Activated naive CD4-positive, alpha-beta T cell treated with anti-CD3 and anti-CD28 coated beads, Interleukin-2, amount 10 ng/mL, durations not matched to agents 7 days and 5 days (primary cell): ENCODE measurements at regions not wholly inside any gene's neighbourhood (a gene's known extent, or its start where the extent isn't known, plus 50 kb on each side); places are given as distances from the start of the nearest gene placed in this dataset.

Experiments used
- CTCF ChIA-PET: fragments of 350-600 bp; sonication (Branson Sonifier 250); formaldehyde crosslinking; loops from one replicate; lab custom pipeline; 2021; ENCODE audit warnings: antibody characterized with exemption; lab: Charles Lee
- DNase-seq: peaks from one replicate; pipeline ENCODE4 v3.0.0-alpha.2; 2020
- H3K27ac Mint-ChIP-seq: one replicate; pipeline ENCODE4 v1.8.0; 2021; ENCODE audit warnings: mild to moderate bottlenecking, moderate library complexity, mixed read lengths
- H3K27me3 Mint-ChIP-seq: one replicate; pipeline ENCODE4 v1.8.0; 2021; ENCODE audit warnings: mild to moderate bottlenecking, mixed read lengths
- H3K36me3 Mint-ChIP-seq: one replicate; pipeline ENCODE4 v1.8.0; 2021; ENCODE audit warnings: mixed read lengths
- H3K4me1 Mint-ChIP-seq: one replicate; pipeline ENCODE4 v1.8.0; 2021; ENCODE audit warnings: mixed read lengths
- H3K4me3 Mint-ChIP-seq: one replicate; pipeline ENCODE4 v1.8.0; 2021; ENCODE audit warnings: mild to moderate bottlenecking, moderate library complexity, mixed read lengths
- H3K9me3 Mint-ChIP-seq: one replicate; pipeline ENCODE4 v1.8.0; 2021; ENCODE audit warnings: mixed read lengths

DNA sequence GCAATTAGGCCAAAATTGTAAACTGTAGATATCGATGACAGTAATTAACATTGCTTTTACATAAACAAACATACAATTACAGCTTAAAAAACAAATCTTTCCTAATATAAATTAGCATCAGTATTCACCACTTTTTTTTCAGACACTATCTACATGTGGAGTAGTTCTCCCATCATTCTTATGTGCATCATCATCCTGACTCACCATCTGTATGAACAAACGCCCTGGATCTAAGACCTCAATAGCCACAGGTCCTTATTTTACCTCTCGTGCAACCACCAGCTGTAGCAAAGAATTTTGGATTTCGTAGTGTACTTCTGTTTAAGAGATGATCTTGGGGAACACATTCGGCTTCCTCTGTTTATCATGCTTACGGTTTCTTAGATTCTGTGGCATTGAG is 551.9 kb upstream of the KIRREL3 start:
- Mint-ChIP-seq H3K27me3 (no peaks in the 10 kb centered on the region), H3K9me3 (no peaks in the 10 kb centered on the region), H3K27ac (no peak overlapping the region), H3K4me3 (no peak overlapping the region), H3K36me3 (no peaks in the 10 kb centered on the region), H3K4me1 (no peaks in the 10 kb centered on the region)
- CTCF ChIA-PET, result no interaction called here
- DNase-seq, result no peak

GRCh38 chr11:127531167-127531566 is 530.6 kb upstream of the KIRREL3 start:
- Mint-ChIP-seq H3K36me3 (no peaks in the 10 kb centered on the region), H3K27me3 (no peaks in the 10 kb centered on the region), H3K4me3 (no peak overlapping the region), H3K27ac (no peak overlapping the region), H3K4me1 (no peaks in the 10 kb centered on the region), H3K9me3 (no peaks in the 10 kb centered on the region)
- CTCF ChIA-PET, result no interaction called here
- no peak for DNase-seq

DNA sequence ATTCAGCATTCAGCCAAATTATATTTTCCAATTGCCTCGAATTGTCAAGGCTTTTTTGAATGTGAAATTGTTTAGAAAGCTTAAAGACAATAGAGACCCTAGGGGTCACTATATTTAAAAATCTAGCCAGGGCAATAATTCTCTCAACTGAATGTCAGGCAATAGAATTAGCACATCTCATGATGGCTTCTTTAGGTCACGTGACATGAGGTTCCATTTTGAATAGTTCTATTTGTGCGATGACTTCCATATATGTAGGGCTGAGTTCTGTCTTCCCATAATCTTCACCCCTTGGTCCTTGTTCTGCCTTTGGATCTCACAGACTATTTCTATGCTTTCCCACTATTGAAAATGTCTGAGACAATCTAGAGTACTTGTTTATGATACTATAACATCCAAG is 527.7 kb upstream of the KIRREL3 start:
- Mint-ChIP-seq H3K36me3 (no peaks in the 10 kb centered on the region), H3K27me3 (no peaks in the 10 kb centered on the region), H3K4me1 (no peaks in the 10 kb centered on the region), H3K4me3 (no peak overlapping the region), H3K9me3 (no peaks in the 10 kb centered on the region), H3K27ac (no peak overlapping the region)
- CTCF ChIA-PET, result no interaction called here
- DNase-seq, result no peak

DNA sequence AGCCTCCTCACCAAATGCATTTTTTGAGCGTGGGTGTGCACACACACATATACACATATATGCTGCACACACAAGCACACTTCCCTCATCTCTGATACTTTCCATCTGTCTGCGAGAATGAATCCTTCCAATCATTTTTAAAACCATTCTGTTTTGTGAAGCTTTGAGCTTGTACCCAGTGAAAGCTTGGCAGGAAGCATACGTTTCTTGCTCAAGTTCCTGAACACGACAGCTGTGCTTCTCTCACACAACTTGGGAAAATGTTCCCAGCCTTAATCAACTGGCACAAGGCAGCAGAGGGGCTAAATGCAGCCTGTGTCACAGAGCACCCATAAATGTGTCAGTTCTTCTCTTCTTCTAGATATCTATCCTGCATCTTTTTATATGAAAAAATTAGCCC is 524.0 kb upstream of the KIRREL3 start:
- no peaks in the 10 kb centered on the region for H3K9me3 Mint-ChIP-seq
- no peaks in the 10 kb centered on the region for H3K4me1 Mint-ChIP-seq
- CTCF ChIA-PET, result no interaction called here
- DNase-seq, result no peak
- no peaks in the 10 kb centered on the region for H3K36me3 Mint-ChIP-seq
- no peak overlapping the region for H3K27ac Mint-ChIP-seq
- H3K27me3 Mint-ChIP-seq, result no peaks in the 10 kb centered on the region
- H3K4me3 Mint-ChIP-seq, result no peak overlapping the region

GRCh38 chr11:127521413-127521812 is 520.8 kb upstream of the KIRREL3 start:
- DNase-seq, result no peak
- CTCF ChIA-PET, result no interaction called here
- no peaks in the 10 kb centered on the region for H3K4me1 Mint-ChIP-seq
- H3K9me3 Mint-ChIP-seq, result no peaks in the 10 kb centered on the region
- no peak overlapping the region for H3K4me3 Mint-ChIP-seq
- H3K27ac Mint-ChIP-seq, result no peak overlapping the region
- no peaks in the 10 kb centered on the region for H3K36me3 Mint-ChIP-seq
- H3K27me3 Mint-ChIP-seq, result no peaks in the 10 kb centered on the region

DNA sequence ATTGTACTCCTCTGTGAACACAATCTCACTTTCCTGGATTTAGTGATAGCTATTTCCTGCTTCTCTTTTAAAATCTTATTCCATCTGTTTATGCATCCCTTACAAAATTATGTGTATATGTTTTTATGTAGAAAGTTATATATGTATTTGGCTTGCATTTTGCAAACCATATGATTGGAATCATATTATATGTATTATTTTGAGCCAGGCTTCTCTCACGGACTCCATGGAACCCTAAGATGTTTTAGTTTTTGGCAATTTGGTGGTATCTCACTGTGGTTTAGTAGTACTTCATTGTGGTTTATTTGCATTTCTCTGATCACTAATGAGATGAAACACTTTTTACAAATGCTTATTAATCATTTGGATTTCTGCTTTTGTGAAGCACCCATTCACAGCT is 507.3 kb upstream of the KIRREL3 start:
- no peaks in the 10 kb centered on the region for H3K4me1 Mint-ChIP-seq
- no peak for DNase-seq
- H3K36me3 Mint-ChIP-seq, result no peaks in the 10 kb centered on the region
- CTCF ChIA-PET, result no interaction called here
- no peaks in the 10 kb centered on the region for H3K27me3 Mint-ChIP-seq
- no peak overlapping the region for H3K4me3 Mint-ChIP-seq
- no peak overlapping the region for H3K27ac Mint-ChIP-seq
- H3K9me3 Mint-ChIP-seq, result peaks cover 1% of the 10 kb centered on the region

- no peak overlapping the region for H3K27ac Mint-ChIP-seq
- no peak overlapping the region for H3K4me3 Mint-ChIP-seq
- CTCF ChIA-PET, result no interaction called here
- no peaks in the 10 kb centered on the region for H3K4me1 Mint-ChIP-seq
- peaks cover 1% of the 10 kb centered on the region for H3K9me3 Mint-ChIP-seq
- DNase-seq, result no peak
- no peaks in the 10 kb centered on the region for H3K27me3 Mint-ChIP-seq
- no peaks in the 10 kb centered on the region for H3K36me3 Mint-ChIP-seq
Measured at GRCh38 chr11:127506647-127507046, 506.1 kb upstream of the KIRREL3 start.

DNA sequence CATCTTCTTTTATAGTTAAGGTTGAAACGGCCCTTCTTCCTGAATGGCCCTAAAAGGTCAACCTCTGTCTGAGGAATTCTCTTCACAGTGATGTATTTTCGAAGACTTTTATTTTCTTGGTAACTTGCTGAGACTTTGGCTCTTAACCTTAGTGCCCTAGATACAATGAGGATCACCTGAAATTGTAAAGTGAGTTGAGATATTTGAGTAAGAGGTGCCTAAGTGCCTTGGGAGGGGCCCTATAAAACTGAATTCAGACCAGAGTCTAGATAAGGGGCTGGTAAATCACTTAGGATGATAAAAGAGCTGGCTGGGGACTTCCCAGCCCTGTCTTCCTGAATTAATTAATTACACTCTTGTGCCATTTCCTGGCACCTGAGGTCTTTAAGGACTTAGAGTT is 505.6 kb upstream of the KIRREL3 start:
- Mint-ChIP-seq H3K36me3 (no peaks in the 10 kb centered on the region), H3K27me3 (no peaks in the 10 kb centered on the region), H3K9me3 (no peaks in the 10 kb centered on the region), H3K27ac (no peak overlapping the region), H3K4me1 (no peaks in the 10 kb centered on the region), H3K4me3 (no peak overlapping the region)
- CTCF ChIA-PET, result no interaction called here
- no peak for DNase-seq

GRCh38 chr11:127496165-127496564 is 495.6 kb upstream of the KIRREL3 start:
- DNase-seq, result no peak
- Mint-ChIP-seq H3K27me3 (no peaks in the 10 kb centered on the region), H3K4me1 (no peaks in the 10 kb centered on the region), H3K4me3 (no peak overlapping the region), H3K27ac (no peak overlapping the region), H3K36me3 (no peaks in the 10 kb centered on the region), H3K9me3 (no peaks in the 10 kb centered on the region)
- CTCF ChIA-PET, result no interaction called here

GRCh38 chr11:127493330-127494022 is 492.9 kb upstream of the KIRREL3 start:
- Mint-ChIP-seq H3K4me1 (no peaks in the 10 kb centered on the region), H3K36me3 (no peaks in the 10 kb centered on the region), H3K4me3 (no peak overlapping the region), H3K27ac (no peak overlapping the region), H3K9me3 (no peaks in the 10 kb centered on the region), H3K27me3 (no peaks in the 10 kb centered on the region)
- DNase-seq, result no peak
- CTCF ChIA-PET, result interaction anchor here (0.6 to 1.1 kb wide), 3 partner anchors 23 to 989 kb away, joined by 3 read pairs; no protein-coding TSS in a partner anchor

DNA sequence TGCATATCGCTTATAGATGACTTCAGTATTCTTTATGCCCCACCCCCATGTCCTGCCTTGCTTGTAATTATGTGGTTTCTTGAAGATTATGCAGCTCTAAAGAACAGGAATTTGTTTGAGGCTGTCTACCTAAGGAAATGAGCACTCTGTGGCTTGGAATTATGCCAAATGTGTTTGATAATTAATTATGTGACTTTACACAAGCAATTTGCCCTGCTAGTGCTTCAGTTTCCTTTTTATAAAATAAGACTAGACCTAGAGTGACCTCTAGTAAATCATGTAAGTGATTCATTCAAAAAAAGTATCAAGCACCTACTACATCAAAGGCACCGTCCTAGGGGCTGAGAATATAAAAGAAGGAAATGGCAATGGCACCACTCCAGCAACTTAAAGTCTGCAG is 491.5 kb upstream of the KIRREL3 start:
- H3K27ac Mint-ChIP-seq, result no peak overlapping the region
- H3K27me3 Mint-ChIP-seq, result no peaks in the 10 kb centered on the region
- no peaks in the 10 kb centered on the region for H3K4me1 Mint-ChIP-seq
- no peak overlapping the region for H3K4me3 Mint-ChIP-seq
- CTCF ChIA-PET, result interaction anchor here (1.1 kb wide), 1 partner anchor 21 kb away, joined by 5 read pairs; no protein-coding TSS in a partner anchor
- H3K36me3 Mint-ChIP-seq, result no peaks in the 10 kb centered on the region
- no peaks in the 10 kb centered on the region for H3K9me3 Mint-ChIP-seq
- no peak for DNase-seq

- no peaks in the 10 kb centered on the region for H3K27me3 Mint-ChIP-seq
- H3K4me1 Mint-ChIP-seq, result no peaks in the 10 kb centered on the region
- no peak overlapping the region for H3K27ac Mint-ChIP-seq
- H3K4me3 Mint-ChIP-seq, result no peak overlapping the region
- no peaks in the 10 kb centered on the region for H3K36me3 Mint-ChIP-seq
- H3K9me3 Mint-ChIP-seq, result no peaks in the 10 kb centered on the region
- DNase-seq, result no peak
- CTCF ChIA-PET, result interaction anchor here (1.1 kb wide), 2 partner anchors 13 to 21 kb away, joined by 3 to 5 read pairs; no protein-coding TSS in a partner anchor
Measured at GRCh38 chr11:127491589-127491988, 491.0 kb upstream of the KIRREL3 start.

DNA sequence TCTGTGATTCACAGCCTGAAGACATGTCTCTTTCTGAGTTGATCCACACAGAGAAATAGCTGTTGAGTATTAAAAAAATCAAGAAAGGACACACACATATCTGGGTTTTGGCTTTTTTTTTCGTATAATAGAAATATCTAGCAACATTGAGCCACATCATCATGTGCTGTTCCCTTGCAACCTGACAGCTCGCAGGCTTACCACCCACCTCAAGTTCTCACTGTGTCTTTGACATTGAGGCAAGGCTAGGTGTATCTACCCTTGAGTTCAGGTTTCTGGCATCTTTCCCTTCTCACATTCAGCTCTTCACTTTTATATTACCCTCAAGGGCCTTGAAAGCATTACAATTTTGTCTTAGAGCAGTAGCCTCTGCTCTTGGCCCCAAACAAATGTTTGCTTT is 490.3 kb upstream of the KIRREL3 start:
- no peaks in the 10 kb centered on the region for H3K27me3 Mint-ChIP-seq
- no peak overlapping the region for H3K27ac Mint-ChIP-seq
- DNase-seq, result no peak
- H3K4me3 Mint-ChIP-seq, result no peak overlapping the region
- CTCF ChIA-PET, result interaction anchor here (1.1 kb wide), 2 partner anchors 12 to 20 kb away, joined by 3 to 5 read pairs; no protein-coding TSS in a partner anchor
- no peaks in the 10 kb centered on the region for H3K4me1 Mint-ChIP-seq
- no peaks in the 10 kb centered on the region for H3K9me3 Mint-ChIP-seq
- H3K36me3 Mint-ChIP-seq, result no peaks in the 10 kb centered on the region

GRCh38 chr11:127485541-127485940 is 485.0 kb upstream of the KIRREL3 start:
- H3K9me3 Mint-ChIP-seq, result no peaks in the 10 kb centered on the region
- CTCF ChIA-PET, result no interaction called here
- no peak overlapping the region for H3K4me3 Mint-ChIP-seq
- no peaks in the 10 kb centered on the region for H3K36me3 Mint-ChIP-seq
- H3K27me3 Mint-ChIP-seq, result no peaks in the 10 kb centered on the region
- DNase-seq, result no peak
- H3K27ac Mint-ChIP-seq, result no peak overlapping the region
- H3K4me1 Mint-ChIP-seq, result no peaks in the 10 kb centered on the region

DNA sequence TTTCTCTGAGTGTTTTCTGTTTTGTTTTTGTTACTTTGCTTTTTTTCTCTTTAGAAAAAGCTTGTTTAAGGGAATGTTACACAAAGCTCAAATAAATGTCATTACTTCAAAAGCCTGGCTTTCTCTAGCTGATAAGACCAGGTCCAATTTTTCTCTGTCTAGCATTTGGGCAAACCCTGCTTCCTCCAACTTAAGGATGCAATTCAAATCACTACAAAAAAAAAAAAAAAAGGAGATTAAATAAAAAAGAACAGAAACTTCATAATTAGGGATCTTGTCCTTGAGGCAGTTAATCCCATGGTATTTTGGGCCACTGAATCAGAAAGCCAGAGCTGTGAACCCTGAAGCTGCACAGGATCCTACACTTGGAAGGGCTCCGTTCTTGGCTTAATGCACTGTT is 480.8 kb upstream of the KIRREL3 start:
- H3K27me3 Mint-ChIP-seq, result no peaks in the 10 kb centered on the region
- DNase-seq, result no peak
- H3K27ac Mint-ChIP-seq, result no peak overlapping the region
- H3K4me1 Mint-ChIP-seq, result no peaks in the 10 kb centered on the region
- no peaks in the 10 kb centered on the region for H3K9me3 Mint-ChIP-seq
- H3K36me3 Mint-ChIP-seq, result no peaks in the 10 kb centered on the region
- CTCF ChIA-PET, result no interaction called here
- H3K4me3 Mint-ChIP-seq, result no peak overlapping the region
